Body of pancreas (tissue), 4 donors: ENCODE measurements at regions not wholly inside any gene's neighbourhood (a gene's known extent, or its start where the extent isn't known, plus 50 kb on each side); places are given as distances from the start of the nearest gene placed in this dataset.

Experiments
- CTCF ChIP-seq, 7 experiments: fragments of 450-650 bp in 4 of 7; fragments of 200-600 bp in 3 of 7; sonication (generic) in 3 of 7; IDR thresholded peaks; one replicate each; pipeline ENCODE4 v1.5.1; 2016 to 2019; ENCODE audit warnings: antibody characterized with exemption in 7 of 7
- POLR2A ChIP-seq, 3 donors: fragments of 450-650 bp; IDR thresholded peaks; one replicate each; pipeline ENCODE4 v1.6.1; 2016; ENCODE audit warnings: antibody characterized with exemption in 3 of 3, mild to moderate bottlenecking in 2 of 3

GRCh38 chr4:13263967-13264525, 220.1 kb downstream of the RAB28 start:
- TF ChIP-seq CTCF (IDR thresholded peaks at IDR 0.05) (no peak), POLR2A (IDR thresholded peaks at IDR 0.05) (no peak)
